WTC11 (cell line): ENCODE measurements at regions not wholly inside any gene's neighbourhood (a gene's known extent, or its start where the extent isn't known, plus 50 kb on each side); places are given as distances from the start of the nearest gene placed in this dataset.

Source experiments
- ATAC-seq: fragments of 200-7000 bp; cut with Tn5 transposase; 2 replicates; pipeline ENCODE4 v1.10.0; 2021; ENCODE audit warnings: mild to moderate bottlenecking, moderate library complexity
- CTCF ChIA-PET: fragments of 300-600 bp; sonication (Branson Sonifier 250); formaldehyde crosslinking; loops from one replicate; lab custom pipeline; 2021; ENCODE audit warnings: antibody characterized with exemption; lab: Charles Lee
- POLR2A ChIA-PET: fragments of 350-600 bp; sonication (Branson Sonifier 250); formaldehyde crosslinking; loops from one replicate; lab custom pipeline; 2021; ENCODE audit warnings: antibody characterized with exemption; lab: Charles Lee
- DNase-seq: peaks from one replicate; pipeline ENCODE4 v3.0.0; 2021; ENCODE audit warnings: low spot score
- H3K27ac Mint-ChIP-seq: 2 replicates; pipeline ENCODE4 v1.8.0; 2021; ENCODE audit warnings: mixed read lengths
- H3K27me3 Mint-ChIP-seq: 2 replicates; pipeline ENCODE4 v1.8.0; 2021; ENCODE audit warnings: low read depth, mild to moderate bottlenecking, moderate library complexity, mixed read lengths
- H3K36me3 Mint-ChIP-seq: 2 replicates; pipeline ENCODE4 v1.8.0; 2021; ENCODE audit warnings: mixed read lengths
- H3K4me1 Mint-ChIP-seq: 2 replicates; pipeline ENCODE4 v1.8.0; 2022; ENCODE audit warnings: mixed read lengths
- H3K4me3 Mint-ChIP-seq: 2 replicates; pipeline ENCODE4 v1.8.0; 2021; ENCODE audit warnings: mild to moderate bottlenecking, moderate library complexity, mixed read lengths
- H3K9me3 Mint-ChIP-seq: 2 replicates; pipeline ENCODE4 v1.8.0; 2021; ENCODE audit warnings: mixed read lengths
- CDX4 ChIP-seq: fragments of 250-450 bp; sonication (Bioruptor Pico); IDR thresholded peaks from 2 replicates; pipeline ENCODE4 v1.9.0; 2021; ENCODE audit warnings: moderate library complexity, mild to moderate bottlenecking, inconsistent platforms, borderline replicate concordance
- ESRRA ChIP-seq: sonication (generic); formaldehyde crosslinking; IDR thresholded peaks from 2 replicates; pipeline ENCODE4 v1.8.1; 2022; ENCODE audit warnings: mild to moderate bottlenecking, missing genetic modification reagents, borderline replicate concordance
- FOXJ3 ChIP-seq: sonication (generic); formaldehyde crosslinking; IDR thresholded peaks from 2 replicates; pipeline ENCODE4 v1.9.0; 2021; ENCODE audit warnings: missing genetic modification reagents, mild to moderate bottlenecking, borderline replicate concordance
- FOXK1 ChIP-seq: sonication (generic); formaldehyde crosslinking; IDR thresholded peaks from 2 replicates; pipeline ENCODE4 v1.8.0; 2022; ENCODE audit warnings: mild to moderate bottlenecking, moderate library complexity, missing genetic modification reagents
- FOXP1 ChIP-seq: sonication (generic); formaldehyde crosslinking; IDR thresholded peaks from 2 replicates; pipeline ENCODE4 v1.8.0; 2022; ENCODE audit warnings: missing genetic modification reagents, mild to moderate bottlenecking, moderate library complexity, borderline replicate concordance
- GRHL2 ChIP-seq: fragments of 250-450 bp; sonication (Bioruptor Pico); IDR thresholded peaks from 2 replicates; pipeline ENCODE4 v1.8.0; 2022; ENCODE audit warnings: mild to moderate bottlenecking, moderate library complexity; ENCODE audit not compliant: insufficient replicate concordance, severe bottlenecking
- NR1H2 ChIP-seq: sonication (generic); formaldehyde crosslinking; IDR thresholded peaks from 2 replicates; pipeline ENCODE4 v1.9.0; 2021; ENCODE audit warnings: mild to moderate bottlenecking, moderate library complexity, missing genetic modification reagents
- NR3C1 ChIP-seq: sonication (generic); formaldehyde crosslinking; conservative IDR thresholded peaks from 2 replicates; pipeline ENCODE4 v1.8.1; 2023; ENCODE audit warnings: low read depth, mild to moderate bottlenecking, missing genetic modification reagents
- SMAD3 ChIP-seq: sonication (generic); formaldehyde crosslinking; IDR thresholded peaks from 2 replicates; pipeline ENCODE4 v1.8.0; 2022; ENCODE audit warnings: missing genetic modification reagents, mild to moderate bottlenecking, borderline replicate concordance
- SP1 ChIP-seq: sonication (generic); formaldehyde crosslinking; conservative IDR thresholded peaks from 2 replicates; pipeline ENCODE4 v1.8.1; 2022; ENCODE audit warnings: missing genetic modification reagents
- TEAD4 ChIP-seq: sonication (generic); formaldehyde crosslinking; IDR thresholded peaks from 2 replicates; pipeline ENCODE4 v1.8.0; 2022; ENCODE audit warnings: mild to moderate bottlenecking, missing genetic modification reagents
- ZBTB21 ChIP-seq: sonication (generic); formaldehyde crosslinking; IDR thresholded peaks from 2 replicates; pipeline ENCODE4 v1.8.1; 2023; ENCODE audit warnings: mild to moderate bottlenecking, missing genetic modification reagents, borderline replicate concordance
- ZBTB43 ChIP-seq: sonication (generic); formaldehyde crosslinking; IDR thresholded peaks from 2 replicates; pipeline ENCODE4 v1.8.1; 2023; ENCODE audit warnings: mild to moderate bottlenecking, missing genetic modification reagents
- ZNF423 ChIP-seq: fragments of 250-450 bp; sonication (Bioruptor Pico); IDR thresholded peaks from 2 replicates; pipeline ENCODE4 v2.1.2; 2022; ENCODE audit warnings: mild to moderate bottlenecking, moderate library complexity
- ZNF671 ChIP-seq: fragments of 250-450 bp; sonication (Bioruptor Pico); IDR thresholded peaks from 2 replicates; pipeline ENCODE4 v1.8.0; 2021; ENCODE audit warnings: mild to moderate bottlenecking
- TF ChIP-seq, protein P1 (sequence below): sonication (generic); formaldehyde crosslinking; IDR thresholded peaks from 2 replicates; pipeline ENCODE4 v1.8.0; 2023; ENCODE audit warnings: missing genetic modification reagents
- TF ChIP-seq, protein P2 (sequence below): sonication (generic); formaldehyde crosslinking; conservative IDR thresholded peaks from 2 replicates; pipeline ENCODE4 v1.8.1; 2022; ENCODE audit warnings: mild to moderate bottlenecking, missing genetic modification reagents
- TF ChIP-seq, protein P3 (sequence below): sonication (generic); formaldehyde crosslinking; IDR thresholded peaks from 2 replicates; pipeline ENCODE4 v1.8.1; 2023; ENCODE audit warnings: mild to moderate bottlenecking, missing genetic modification reagents, moderate library complexity
- TF ChIP-seq, protein P4 (sequence below): fragments of 250-450 bp; sonication (Bioruptor Pico); IDR thresholded peaks from 2 replicates; pipeline ENCODE4 v1.9.0; 2021; ENCODE audit warnings: mild to moderate bottlenecking
- TF ChIP-seq, protein P5 (sequence below): sonication (generic); formaldehyde crosslinking; IDR thresholded peaks from 2 replicates; pipeline ENCODE4 v1.8.1; 2023; ENCODE audit warnings: mild to moderate bottlenecking, missing genetic modification reagents, borderline replicate concordance
- TF ChIP-seq, protein P6 (sequence below): sonication (generic); formaldehyde crosslinking; IDR thresholded peaks from 2 replicates; pipeline ENCODE4 v1.8.0; 2022; ENCODE audit warnings: mild to moderate bottlenecking, missing genetic modification reagents
- TF ChIP-seq, protein P7 (sequence below): fragments of 200-600 bp; IDR thresholded peaks from 2 replicates; pipeline ENCODE4 v1.8.0; 2022; ENCODE audit warnings: antibody characterized with exemption

DNA sequence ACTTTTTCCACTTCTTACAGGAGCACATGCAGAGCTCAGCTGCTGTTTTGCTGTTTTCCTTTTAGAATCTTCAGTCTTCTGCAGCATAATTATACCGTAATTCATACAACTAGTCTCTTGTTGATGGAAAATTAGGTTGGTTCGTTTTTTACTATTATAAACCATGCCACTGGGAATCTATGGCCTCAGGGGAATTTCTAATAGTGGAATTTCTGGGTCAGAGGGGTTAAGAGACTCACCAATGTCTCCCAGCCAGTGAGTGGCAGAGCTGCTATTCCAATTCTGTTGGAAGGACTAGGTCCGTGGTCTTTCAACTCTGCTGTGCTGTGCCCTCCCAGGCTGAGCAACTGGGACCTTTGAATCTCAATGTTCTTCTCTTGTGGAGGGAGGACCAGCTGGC lies 282.5 kb downstream of the ZSWIM6 start (continued):
- TF ChIP-seq ZBTB21 (CRISPR knock-in tag) (no peak), ZNF423 (CRISPR knock-in tag) (no peak), NR3C1 (CRISPR knock-in tag) (no peak), ESRRA (CRISPR knock-in tag) (no peak), FOXJ3 (CRISPR knock-in tag) (no peak), CDX4 (CRISPR knock-in tag) (no peak)
- TF ChIP-seq, protein P1, sequence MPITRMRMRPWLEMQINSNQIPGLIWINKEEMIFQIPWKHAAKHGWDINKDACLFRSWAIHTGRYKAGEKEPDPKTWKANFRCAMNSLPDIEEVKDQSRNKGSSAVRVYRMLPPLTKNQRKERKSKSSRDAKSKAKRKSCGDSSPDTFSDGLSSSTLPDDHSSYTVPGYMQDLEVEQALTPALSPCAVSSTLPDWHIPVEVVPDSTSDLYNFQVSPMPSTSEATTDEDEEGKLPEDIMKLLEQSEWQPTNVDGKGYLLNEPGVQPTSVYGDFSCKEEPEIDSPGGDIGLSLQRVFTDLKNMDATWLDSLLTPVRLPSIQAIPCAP (CRISPR knock-in tag) = no peak
- TF ChIP-seq, protein P2, sequence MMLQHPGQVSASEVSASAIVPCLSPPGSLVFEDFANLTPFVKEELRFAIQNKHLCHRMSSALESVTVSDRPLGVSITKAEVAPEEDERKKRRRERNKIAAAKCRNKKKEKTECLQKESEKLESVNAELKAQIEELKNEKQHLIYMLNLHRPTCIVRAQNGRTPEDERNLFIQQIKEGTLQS = no peak
- TF ChIP-seq, protein P3, sequence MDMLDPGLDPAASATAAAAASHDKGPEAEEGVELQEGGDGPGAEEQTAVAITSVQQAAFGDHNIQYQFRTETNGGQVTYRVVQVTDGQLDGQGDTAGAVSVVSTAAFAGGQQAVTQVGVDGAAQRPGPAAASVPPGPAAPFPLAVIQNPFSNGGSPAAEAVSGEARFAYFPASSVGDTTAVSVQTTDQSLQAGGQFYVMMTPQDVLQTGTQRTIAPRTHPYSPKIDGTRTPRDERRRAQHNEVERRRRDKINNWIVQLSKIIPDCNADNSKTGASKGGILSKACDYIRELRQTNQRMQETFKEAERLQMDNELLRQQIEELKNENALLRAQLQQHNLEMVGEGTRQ (CRISPR knock-in tag) = no peak

GRCh38 chr5:61617039-61617438 lies 285.0 kb downstream of the ZSWIM6 start:
- Mint-ChIP-seq H3K4me3 (no peak overlapping the region), H3K4me1 (peaks cover 15% of the 10 kb centered on the region), H3K27ac (no peak overlapping the region), H3K27me3 (no peaks in the 10 kb centered on the region), H3K36me3 (no peaks in the 10 kb centered on the region), H3K9me3 (no peaks in the 10 kb centered on the region)
- ATAC-seq (no peak), DNase-seq (no peak)
- CTCF ChIA-PET = no interaction called here
- POLR2A ChIA-PET = no interaction called here
- TF ChIP-seq ZNF671 (CRISPR knock-in tag) (no peak), FOXK1 (no peak), GRHL2 (CRISPR knock-in tag) (no peak), FOXP1 (no peak), SMAD3 (CRISPR knock-in tag) (no peak), CDX4 (CRISPR knock-in tag) (no peak), ZBTB43 (CRISPR knock-in tag) (no peak), NR1H2 (CRISPR knock-in tag) (no peak), FOXJ3 (CRISPR knock-in tag) (no peak), TEAD4 (CRISPR knock-in tag) (no peak), SP1 (CRISPR knock-in tag) (no peak)
- TF ChIP-seq, protein P4, sequence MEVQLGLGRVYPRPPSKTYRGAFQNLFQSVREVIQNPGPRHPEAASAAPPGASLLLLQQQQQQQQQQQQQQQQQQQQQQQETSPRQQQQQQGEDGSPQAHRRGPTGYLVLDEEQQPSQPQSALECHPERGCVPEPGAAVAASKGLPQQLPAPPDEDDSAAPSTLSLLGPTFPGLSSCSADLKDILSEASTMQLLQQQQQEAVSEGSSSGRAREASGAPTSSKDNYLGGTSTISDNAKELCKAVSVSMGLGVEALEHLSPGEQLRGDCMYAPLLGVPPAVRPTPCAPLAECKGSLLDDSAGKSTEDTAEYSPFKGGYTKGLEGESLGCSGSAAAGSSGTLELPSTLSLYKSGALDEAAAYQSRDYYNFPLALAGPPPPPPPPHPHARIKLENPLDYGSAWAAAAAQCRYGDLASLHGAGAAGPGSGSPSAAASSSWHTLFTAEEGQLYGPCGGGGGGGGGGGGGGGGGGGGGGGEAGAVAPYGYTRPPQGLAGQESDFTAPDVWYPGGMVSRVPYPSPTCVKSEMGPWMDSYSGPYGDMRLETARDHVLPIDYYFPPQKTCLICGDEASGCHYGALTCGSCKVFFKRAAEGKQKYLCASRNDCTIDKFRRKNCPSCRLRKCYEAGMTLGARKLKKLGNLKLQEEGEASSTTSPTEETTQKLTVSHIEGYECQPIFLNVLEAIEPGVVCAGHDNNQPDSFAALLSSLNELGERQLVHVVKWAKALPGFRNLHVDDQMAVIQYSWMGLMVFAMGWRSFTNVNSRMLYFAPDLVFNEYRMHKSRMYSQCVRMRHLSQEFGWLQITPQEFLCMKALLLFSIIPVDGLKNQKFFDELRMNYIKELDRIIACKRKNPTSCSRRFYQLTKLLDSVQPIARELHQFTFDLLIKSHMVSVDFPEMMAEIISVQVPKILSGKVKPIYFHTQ = no peak
- TF ChIP-seq, protein P5, sequence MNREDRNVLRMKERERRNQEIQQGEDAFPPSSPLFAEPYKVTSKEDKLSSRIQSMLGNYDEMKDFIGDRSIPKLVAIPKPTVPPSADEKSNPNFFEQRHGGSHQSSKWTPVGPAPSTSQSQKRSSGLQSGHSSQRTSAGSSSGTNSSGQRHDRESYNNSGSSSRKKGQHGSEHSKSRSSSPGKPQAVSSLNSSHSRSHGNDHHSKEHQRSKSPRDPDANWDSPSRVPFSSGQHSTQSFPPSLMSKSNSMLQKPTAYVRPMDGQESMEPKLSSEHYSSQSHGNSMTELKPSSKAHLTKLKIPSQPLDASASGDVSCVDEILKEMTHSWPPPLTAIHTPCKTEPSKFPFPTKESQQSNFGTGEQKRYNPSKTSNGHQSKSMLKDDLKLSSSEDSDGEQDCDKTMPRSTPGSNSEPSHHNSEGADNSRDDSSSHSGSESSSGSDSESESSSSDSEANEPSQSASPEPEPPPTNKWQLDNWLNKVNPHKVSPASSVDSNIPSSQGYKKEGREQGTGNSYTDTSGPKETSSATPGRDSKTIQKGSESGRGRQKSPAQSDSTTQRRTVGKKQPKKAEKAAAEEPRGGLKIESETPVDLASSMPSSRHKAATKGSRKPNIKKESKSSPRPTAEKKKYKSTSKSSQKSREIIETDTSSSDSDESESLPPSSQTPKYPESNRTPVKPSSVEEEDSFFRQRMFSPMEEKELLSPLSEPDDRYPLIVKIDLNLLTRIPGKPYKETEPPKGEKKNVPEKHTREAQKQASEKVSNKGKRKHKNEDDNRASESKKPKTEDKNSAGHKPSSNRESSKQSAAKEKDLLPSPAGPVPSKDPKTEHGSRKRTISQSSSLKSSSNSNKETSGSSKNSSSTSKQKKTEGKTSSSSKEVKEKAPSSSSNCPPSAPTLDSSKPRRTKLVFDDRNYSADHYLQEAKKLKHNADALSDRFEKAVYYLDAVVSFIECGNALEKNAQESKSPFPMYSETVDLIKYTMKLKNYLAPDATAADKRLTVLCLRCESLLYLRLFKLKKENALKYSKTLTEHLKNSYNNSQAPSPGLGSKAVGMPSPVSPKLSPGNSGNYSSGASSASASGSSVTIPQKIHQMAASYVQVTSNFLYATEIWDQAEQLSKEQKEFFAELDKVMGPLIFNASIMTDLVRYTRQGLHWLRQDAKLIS = no peak
- TF ChIP-seq, protein P6, sequence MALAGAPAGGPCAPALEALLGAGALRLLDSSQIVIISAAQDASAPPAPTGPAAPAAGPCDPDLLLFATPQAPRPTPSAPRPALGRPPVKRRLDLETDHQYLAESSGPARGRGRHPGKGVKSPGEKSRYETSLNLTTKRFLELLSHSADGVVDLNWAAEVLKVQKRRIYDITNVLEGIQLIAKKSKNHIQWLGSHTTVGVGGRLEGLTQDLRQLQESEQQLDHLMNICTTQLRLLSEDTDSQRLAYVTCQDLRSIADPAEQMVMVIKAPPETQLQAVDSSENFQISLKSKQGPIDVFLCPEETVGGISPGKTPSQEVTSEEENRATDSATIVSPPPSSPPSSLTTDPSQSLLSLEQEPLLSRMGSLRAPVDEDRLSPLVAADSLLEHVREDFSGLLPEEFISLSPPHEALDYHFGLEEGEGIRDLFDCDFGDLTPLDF = no peak
- TF ChIP-seq, protein P7, sequence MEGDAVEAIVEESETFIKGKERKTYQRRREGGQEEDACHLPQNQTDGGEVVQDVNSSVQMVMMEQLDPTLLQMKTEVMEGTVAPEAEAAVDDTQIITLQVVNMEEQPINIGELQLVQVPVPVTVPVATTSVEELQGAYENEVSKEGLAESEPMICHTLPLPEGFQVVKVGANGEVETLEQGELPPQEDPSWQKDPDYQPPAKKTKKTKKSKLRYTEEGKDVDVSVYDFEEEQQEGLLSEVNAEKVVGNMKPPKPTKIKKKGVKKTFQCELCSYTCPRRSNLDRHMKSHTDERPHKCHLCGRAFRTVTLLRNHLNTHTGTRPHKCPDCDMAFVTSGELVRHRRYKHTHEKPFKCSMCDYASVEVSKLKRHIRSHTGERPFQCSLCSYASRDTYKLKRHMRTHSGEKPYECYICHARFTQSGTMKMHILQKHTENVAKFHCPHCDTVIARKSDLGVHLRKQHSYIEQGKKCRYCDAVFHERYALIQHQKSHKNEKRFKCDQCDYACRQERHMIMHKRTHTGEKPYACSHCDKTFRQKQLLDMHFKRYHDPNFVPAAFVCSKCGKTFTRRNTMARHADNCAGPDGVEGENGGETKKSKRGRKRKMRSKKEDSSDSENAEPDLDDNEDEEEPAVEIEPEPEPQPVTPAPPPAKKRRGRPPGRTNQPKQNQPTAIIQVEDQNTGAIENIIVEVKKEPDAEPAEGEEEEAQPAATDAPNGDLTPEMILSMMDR = no peak
